AG04450 (cell line): ENCODE measurements at regions not wholly inside any gene's neighbourhood (a gene's known extent, or its start where the extent isn't known, plus 50 kb on each side); places are given as distances from the start of the nearest gene placed in this dataset.

Experiments used
- CTCF ChIA-PET: fragments of 300-600, 350-600 bp; formaldehyde crosslinking; extraction: SDS; loops from one replicate; lab custom pipeline; 2022; ENCODE audit warnings: antibody characterized with exemption, inconsistent platforms; lab: Charles Lee
- POLR2A ChIA-PET: fragments of 350-600 bp; formaldehyde crosslinking; extraction: SDS; loops from one replicate; lab custom pipeline; 2021; ENCODE audit warnings: antibody characterized with exemption, inconsistent platforms; lab: Yijun Ruan, JAX
- DNase-seq: peaks from one replicate; pipeline ENCODE4 v3.0.0-alpha.2; 2011; ENCODE audit warnings: low read depth, low spot score
- H3K27ac ChIP-seq: one replicate; pipeline ENCODE4 v1.5.1; 2012; ENCODE audit warnings: low read depth, low read length, control low read depth
- H3K27me3 ChIP-seq: one replicate; pipeline ENCODE4 v1.6.0; 2012; ENCODE audit warnings: low read length; ENCODE audit not compliant: control insufficient read depth, insufficient read depth
- H3K4me3 ChIP-seq: 2 replicates; pipeline ENCODE4 v1.5.1; 2011; ENCODE audit warnings: mild to moderate bottlenecking, low read depth, low read length, control low read depth
- H3K9me3 ChIP-seq: 2 replicates; pipeline ENCODE4 v1.5.1; 2012; ENCODE audit warnings: low read length; ENCODE audit not compliant: control insufficient read depth, insufficient read depth
- CTCF ChIP-seq: IDR thresholded peaks from 2 replicates; pipeline ENCODE4 v1.5.1; 2011; ENCODE audit warnings: low read depth, low read length, control low read depth, inconsistent platforms

DNA sequence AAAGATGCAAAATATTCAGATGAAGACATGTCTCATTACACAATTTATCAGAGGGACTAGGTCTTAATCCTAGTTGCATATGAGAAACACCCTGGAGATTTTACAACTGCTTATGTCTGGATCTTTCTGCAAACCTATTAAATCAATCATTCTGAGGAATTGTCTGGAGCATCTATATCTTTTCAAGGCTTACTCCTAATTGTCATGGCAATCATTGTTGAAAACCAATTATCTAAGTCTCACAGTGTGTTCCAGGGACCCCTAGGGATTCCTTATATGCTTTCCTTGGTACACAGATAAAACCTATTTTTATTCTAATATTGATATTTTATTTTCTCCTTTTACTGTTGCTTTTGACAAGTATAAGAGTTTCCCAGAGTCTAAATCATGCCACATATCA, 696.9 kb upstream of the EYS start:
- no peaks in the 10 kb centered on the region for H3K9me3 ChIP-seq
- TF ChIP-seq CTCF = no peak

GRCh38 chr6:66402873-66403272, 695.8 kb upstream of the EYS start:
- CTCF ChIA-PET = no interaction called here
- no peak for DNase-seq

More for the DNA sequence above, 696.9 kb upstream of the EYS start:
- POLR2A ChIA-PET = no interaction called here
- Histone ChIP-seq H3K27me3 (no peaks in the 10 kb centered on the region), H3K4me3 (no peak overlapping the region), H3K27ac (no peak overlapping the region)
- CTCF ChIA-PET = no interaction called here
- no peak for DNase-seq

DNA sequence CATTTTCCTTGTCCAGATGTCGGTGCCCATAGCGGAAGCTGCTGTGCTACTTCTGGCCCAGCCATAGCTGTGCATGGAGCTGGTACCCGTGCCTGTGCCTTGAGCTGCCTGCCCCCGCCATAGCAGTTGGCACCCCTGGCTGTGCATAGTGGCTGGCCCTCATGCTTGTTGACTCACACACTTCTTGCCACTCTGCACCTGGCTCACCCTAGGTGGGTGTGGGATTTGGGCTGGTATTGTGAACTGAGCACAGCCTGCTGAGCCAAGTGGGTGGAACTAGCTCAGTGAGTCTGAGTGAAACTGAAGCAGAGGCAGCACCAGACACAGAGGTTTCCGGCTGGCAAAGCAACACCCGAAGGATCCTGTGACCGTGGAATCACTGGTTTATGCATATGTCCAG, 689.5 kb upstream of the EYS start:
- no peak for DNase-seq
- no peaks in the 10 kb centered on the region for H3K27me3 ChIP-seq
- ChIA-PET POLR2A (no interaction called here), CTCF (no interaction called here)
- TF ChIP-seq CTCF = no peak
- no peak overlapping the region for H3K27ac ChIP-seq
- H3K4me3 ChIP-seq = no peak overlapping the region
- H3K9me3 ChIP-seq = no peaks in the 10 kb centered on the region

More at GRCh38 chr6:66402873-66403272, 695.8 kb upstream of the EYS start:
- no peaks in the 10 kb centered on the region for H3K27me3 ChIP-seq
- POLR2A ChIA-PET = no interaction called here
- H3K9me3 ChIP-seq = no peaks in the 10 kb centered on the region
- no peak overlapping the region for H3K27ac ChIP-seq
- no peak overlapping the region for H3K4me3 ChIP-seq
- no peak for TF ChIP-seq CTCF

DNA sequence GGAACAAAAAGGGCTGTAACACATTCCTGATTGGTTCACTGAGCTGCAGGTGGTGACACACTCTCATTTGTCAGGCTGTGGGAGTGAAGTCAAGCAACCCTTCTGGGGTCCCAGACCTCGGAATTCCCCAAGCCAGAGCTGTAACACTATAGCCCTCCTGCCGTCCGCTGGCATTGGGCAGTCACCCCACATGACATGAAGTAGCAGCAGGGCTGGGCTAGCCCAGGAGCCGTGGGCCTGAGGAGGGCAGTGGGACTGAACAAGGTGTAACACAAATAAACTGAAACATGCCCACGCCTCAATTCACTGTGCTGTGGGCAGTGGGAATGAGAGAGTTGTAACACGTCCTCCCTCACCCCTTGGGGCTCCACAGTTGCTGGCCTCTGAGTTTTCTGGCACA, 689.1 kb upstream of the EYS start:
- H3K27me3 ChIP-seq = no peaks in the 10 kb centered on the region
- H3K27ac ChIP-seq = no peak overlapping the region
- CTCF ChIA-PET = no interaction called here
- DNase-seq = no peak
- POLR2A ChIA-PET = no interaction called here
- no peaks in the 10 kb centered on the region for H3K9me3 ChIP-seq
- no peak overlapping the region for H3K4me3 ChIP-seq
- no peak for TF ChIP-seq CTCF

DNA sequence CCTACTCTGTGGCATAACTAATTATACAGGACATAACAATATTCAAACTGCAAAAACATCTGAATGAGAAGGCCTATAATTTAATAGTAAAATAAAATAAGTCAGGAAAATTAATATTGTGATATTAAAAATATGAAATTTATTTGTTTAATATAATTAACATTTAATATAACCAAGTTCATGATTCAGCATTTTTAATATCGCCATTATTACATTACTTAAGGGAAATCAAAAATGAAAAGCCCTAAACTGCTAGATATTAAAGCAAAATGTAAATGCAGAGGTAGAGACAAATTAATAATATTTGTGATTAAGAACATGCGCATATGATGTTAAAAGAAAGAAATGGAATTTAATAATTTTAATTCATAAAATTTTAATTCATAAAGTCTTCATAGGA, 683.4 kb upstream of the EYS start:
- ChIA-PET CTCF (no interaction called here), POLR2A (no interaction called here)
- Histone ChIP-seq H3K4me3 (no peak overlapping the region), H3K27ac (no peak overlapping the region), H3K27me3 (no peaks in the 10 kb centered on the region), H3K9me3 (no peaks in the 10 kb centered on the region)
- DNase-seq = no peak
- TF ChIP-seq CTCF = no peak
